CD4-positive, alpha-beta T cell treated with Interleukin-17A for 1 hour (primary cell): ENCODE measurements at regions not wholly inside any gene's neighbourhood (a gene's known extent, or its start where the extent isn't known, plus 50 kb on each side); places are given as distances from the start of the nearest gene placed in this dataset.

Source experiments
- DNase-seq: peaks from one replicate; pipeline ENCODE4 v3.0.0-alpha.2; 2020

- DNase-seq = no peak
These were observed 171.9 kb upstream of the RAB4A start for GRCh38 chr1:229098903-229099578.

DNA sequence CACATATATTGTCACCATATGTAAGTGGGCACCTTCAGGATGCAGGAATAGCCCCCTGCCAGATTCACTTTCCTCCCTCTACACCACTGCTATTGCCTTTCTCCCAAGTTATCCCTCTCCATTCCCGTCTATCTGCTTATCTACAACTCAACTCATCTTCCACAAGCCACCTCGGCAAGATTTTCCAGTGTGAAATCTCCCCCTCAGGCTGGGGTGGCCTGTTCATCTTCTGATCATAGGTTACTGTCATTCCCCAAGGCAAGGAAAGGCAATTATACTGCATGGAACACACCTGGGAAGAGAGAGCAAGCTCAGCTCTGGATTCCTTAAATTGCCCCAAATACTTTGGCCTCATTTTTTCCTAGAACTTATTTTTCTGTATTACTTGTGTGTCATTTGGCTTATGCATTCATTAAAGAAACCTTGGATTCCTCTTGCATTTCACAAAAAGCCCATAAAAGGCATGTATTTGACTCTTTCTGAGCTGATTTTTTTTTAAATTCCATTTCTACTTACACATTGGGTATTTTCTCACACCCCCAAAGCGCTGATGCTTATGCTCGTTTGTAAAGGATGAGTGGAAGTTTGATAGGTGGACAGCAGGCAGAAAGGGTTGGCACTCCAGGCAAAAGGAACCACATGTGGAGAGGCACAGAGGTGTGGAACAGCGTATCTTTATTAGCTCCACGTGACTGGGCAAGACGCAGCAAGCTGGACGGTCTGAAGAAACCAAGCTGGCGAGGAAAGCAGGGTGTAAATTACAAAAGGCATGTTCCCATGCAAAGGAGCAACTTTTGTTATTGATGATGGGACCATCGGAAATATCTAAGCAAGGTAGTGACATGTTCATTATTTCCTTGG, 169.7 kb upstream of the RAB4A start:
- DNase-seq = no peak

GRCh38 chr1:229102741-229103391, 168.0 kb upstream of the RAB4A start:
- DNase-seq = no peak

- DNase-seq = no peak
These were observed 166.3 kb upstream of the RAB4A start for GRCh38 chr1:229104654-229105053.

- DNase-seq = no peak
These were observed 165.8 kb upstream of the RAB4A start for GRCh38 chr1:229105109-229105508.

- no peak for DNase-seq
These were observed 164.9 kb upstream of the RAB4A start for GRCh38 chr1:229105822-229106525.

- no peak for DNase-seq
These were observed 164.3 kb upstream of the RAB4A start for GRCh38 chr1:229106526-229107125.

DNA sequence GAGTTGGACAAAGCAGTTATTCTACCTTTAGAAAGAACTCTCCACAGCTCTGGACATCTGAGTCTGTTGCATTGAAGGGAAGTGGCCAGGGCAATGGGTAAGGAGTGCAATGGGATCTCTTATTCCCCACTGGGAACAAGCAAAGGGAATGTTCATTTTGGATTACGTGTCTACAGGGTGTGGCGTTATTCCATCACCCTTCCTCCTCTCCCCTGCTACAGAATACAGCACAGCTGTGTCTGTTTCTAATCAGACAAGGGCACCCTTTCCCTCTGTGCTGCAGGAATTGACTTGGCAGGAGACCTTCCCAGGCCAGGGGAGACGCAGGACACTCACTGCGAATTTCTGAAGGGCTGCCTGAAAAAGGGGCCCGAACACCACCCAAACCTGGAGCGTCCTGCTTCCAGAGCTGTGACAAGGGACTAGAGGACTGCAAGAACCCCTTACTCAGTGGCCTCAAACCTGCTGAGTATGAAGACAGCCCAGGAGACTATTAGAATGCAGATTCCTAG, 163.6 kb upstream of the RAB4A start:
- DNase-seq = no peak

- DNase-seq = no peak
These were observed 162.9 kb upstream of the RAB4A start for GRCh38 chr1:229107972-229108371.

GRCh38 chr1:229108598-229109201, 162.2 kb upstream of the RAB4A start:
- no peak for DNase-seq

DNA sequence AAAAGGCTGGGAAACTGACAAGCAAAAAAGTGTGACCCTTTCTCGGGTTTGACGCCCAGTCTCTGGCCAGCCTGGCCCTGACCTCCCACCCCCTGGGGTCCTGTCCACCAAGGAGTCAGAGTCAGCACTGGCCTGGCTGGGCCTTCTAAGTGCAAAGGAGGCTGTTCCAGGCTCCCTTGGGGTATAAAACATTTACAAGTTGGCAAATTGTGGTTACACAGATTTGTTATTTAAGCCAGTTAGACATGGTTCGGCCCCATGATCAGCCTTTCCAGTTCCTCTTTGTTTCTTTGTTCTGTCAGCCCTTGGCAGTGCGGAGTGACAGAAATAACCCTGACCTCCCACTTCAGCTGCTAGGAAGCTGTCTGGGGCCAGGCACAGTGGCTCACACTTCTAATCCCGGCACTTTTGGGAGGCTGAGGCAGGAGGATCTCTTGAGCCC, 161.6 kb upstream of the RAB4A start:
- no peak for DNase-seq

DNA sequence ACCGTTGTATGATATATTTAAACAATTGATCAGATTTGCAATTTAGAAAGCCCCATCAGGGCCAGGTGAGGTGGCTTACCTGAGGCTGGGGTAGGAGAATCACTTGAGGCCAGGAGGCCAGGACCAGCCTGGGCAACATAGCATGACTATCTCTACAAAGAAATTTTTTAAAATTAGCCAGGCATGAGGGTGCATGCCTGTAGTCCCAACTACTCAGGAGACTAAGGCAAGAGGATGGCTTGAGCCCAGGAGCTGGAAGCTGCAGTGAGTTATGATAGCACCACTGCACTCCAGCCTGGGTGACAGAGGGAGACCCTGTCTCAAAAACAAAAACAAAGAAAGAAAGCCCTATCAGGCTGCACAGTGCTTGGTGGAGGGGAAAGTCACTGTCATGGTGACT, 159.9 kb upstream of the RAB4A start:
- no peak for DNase-seq

GRCh38 chr1:229111703-229112319, 159.1 kb upstream of the RAB4A start:
- DNase-seq = no peak

DNA sequence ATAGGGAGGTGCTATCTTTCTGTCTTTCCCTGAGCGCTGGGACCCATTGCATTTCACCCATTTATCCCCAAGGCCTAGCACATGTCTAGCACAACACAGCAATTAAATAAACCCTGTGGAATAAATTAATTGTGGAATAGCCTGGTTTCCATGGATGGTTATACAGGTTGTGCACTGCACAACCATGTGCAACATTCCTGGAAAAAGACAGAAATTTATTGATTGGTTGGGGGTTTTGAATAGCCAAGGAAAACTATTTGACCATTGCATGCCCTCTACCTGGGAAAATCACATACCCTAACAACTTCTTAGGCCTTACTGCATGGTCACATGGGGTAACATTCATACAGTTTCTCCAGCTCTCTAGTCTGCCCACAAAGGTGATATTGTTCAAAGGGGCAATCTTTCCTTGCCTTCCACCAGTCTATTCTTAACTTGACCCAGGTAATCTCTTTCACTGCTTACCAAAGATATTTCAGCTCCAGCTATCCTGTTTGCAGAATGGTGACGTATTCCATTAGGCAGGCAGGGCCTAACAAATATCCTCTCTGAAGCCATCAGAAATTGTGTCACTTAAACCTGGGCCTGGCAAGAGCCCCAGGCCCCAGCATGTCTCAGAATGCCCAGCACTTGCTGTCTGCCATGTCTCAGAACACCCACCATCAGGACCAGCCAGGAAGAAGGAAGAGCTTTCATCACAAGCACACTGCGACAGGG, 157.9 kb upstream of the RAB4A start:
- DNase-seq = no peak

DNA sequence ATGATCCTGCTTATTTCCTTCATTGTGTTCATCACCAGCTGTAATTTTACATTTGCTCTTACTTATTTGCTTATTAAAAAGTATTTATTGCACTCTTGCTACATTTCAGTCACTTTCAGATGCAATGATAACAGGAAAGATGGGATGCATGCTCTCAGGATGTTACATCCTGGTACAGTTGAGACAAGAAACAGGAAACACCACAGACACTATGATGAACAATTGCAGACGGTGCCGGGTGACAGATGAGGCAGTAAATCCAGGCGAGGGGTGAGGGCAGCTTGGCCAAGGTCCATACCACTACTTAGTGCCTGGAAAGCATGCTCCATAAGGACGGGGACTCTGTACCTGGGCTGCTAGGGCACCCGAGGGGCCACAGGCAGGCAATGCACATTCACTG, 156.6 kb upstream of the RAB4A start:
- DNase-seq = no peak

GRCh38 chr1:229114850-229115365, 156.0 kb upstream of the RAB4A start:
- DNase-seq = no peak

GRCh38 chr1:229116114-229116513, 154.8 kb upstream of the RAB4A start:
- DNase-seq = no peak

- DNase-seq = no peak
These were observed 153.1 kb upstream of the RAB4A start for GRCh38 chr1:229117664-229118300.

DNA sequence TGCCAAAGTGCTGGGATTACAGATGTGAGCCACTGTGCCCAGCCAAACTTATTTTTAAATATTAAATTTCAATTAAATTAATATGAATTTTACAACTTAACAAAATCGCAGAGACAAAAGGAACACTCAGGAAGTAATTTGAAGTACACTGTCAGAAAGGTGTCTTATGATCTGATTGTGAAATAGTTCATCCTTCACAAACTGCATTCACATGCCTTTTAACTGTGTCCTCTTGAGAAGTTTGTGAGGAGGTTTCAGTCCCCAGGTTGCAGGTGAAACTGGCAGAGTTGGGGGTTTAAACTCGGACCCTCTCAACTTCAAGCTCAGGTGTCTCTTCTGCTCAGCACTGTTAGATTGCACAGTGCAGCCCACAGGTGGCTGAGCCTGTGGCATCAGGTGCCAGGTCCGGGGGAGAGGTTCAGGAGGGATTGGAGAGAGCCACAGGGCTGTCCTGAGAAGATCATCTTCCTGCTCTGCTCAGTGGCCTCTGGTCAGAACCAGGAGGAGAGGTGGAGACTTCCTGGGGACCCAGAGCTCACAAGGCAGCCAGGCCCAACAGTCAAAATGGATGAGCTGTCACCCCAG, 152.3 kb upstream of the RAB4A start:
- no peak for DNase-seq

GRCh38 chr1:229119161-229119560, 151.8 kb upstream of the RAB4A start:
- DNase-seq = no peak
